ENCODE measurements at regions not wholly inside any gene's neighbourhood (a gene's known extent, or its start where the extent isn't known, plus 50 kb on each side); places are given as distances from the start of the nearest gene placed in this dataset.

DNA sequence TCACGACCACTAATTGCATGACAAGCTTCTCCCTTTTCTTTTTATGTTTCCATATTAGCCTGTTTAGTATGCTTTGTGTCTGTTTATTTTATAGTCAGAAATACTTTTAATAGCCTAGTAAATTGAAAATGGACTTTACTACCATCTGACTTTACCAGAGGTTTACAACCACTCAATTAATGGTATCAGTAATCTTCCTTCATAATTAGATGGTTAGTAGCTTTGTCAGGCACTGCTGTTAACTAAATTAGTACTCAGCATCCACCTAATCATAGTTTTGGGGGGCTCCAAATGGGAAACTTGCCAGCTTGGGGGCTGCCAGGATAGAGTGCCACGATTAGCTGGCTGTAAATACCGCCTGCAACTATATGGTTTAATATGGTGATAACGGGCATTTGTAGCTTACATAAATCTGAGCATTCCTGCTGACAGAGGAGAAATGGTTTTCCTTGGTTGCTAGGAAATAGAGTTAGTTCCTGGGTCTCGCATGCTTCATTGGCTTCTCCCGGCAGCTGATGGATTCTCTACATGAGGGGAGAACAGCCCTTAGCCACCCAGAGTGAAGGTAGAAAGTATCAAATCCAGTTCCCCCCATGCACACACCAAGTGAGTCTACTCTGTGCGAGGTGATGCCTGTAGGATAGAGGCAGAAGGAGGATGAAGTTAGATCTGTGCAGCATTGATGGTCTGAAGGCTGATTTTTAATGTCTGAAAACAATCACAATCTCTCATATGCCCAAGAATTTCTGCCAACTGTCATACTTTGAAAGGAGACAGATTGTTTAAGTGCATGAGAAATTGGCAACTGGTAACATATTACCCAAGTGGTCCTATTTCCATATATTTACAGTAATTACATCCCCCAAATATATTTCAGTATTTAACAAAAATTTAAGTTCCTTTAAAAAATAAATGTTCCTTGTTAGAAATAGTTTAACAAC is 326.6 kb upstream of the PROK2 start:
- no peak overlapping the region for H3K4me3 Mint-ChIP-seq (ENCODE audit: unreplicated experiment)
- no peaks in the 10 kb centered on the region for H3K36me3 Mint-ChIP-seq (ENCODE audit: insufficient read depth, unreplicated experiment)
- intact Hi-C loops (cut with micrococcal nuclease): no loop called here
- no peaks in the 10 kb centered on the region for H3K27me3 Mint-ChIP-seq (ENCODE audit: insufficient read depth, unreplicated experiment)
- no peaks in the 10 kb centered on the region for H3K9me3 Mint-ChIP-seq (ENCODE audit: unreplicated experiment)
- POLR2A ChIA-PET: interaction anchor here (1.2 kb wide), 1 partner anchor 25 kb away, joined by 3 read pairs; no protein-coding TSS in a partner anchor
- no peak overlapping the region for H3K27ac Mint-ChIP-seq (ENCODE audit: low read depth, unreplicated experiment)
- BruUV-seq (replicated peaks): no TSS peak
- TF ChIP-seq, protein P1, sequence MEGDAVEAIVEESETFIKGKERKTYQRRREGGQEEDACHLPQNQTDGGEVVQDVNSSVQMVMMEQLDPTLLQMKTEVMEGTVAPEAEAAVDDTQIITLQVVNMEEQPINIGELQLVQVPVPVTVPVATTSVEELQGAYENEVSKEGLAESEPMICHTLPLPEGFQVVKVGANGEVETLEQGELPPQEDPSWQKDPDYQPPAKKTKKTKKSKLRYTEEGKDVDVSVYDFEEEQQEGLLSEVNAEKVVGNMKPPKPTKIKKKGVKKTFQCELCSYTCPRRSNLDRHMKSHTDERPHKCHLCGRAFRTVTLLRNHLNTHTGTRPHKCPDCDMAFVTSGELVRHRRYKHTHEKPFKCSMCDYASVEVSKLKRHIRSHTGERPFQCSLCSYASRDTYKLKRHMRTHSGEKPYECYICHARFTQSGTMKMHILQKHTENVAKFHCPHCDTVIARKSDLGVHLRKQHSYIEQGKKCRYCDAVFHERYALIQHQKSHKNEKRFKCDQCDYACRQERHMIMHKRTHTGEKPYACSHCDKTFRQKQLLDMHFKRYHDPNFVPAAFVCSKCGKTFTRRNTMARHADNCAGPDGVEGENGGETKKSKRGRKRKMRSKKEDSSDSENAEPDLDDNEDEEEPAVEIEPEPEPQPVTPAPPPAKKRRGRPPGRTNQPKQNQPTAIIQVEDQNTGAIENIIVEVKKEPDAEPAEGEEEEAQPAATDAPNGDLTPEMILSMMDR (IDR thresholded peaks at IDR 0.05; ENCODE audit: unreplicated experiment): no peak
- no peak for DNase-seq (ENCODE audit: unreplicated experiment)
- CTCF ChIA-PET: interaction anchor here (0.6 kb wide), 1 partner anchor 187 kb away, joined by 3 read pairs; no protein-coding TSS in a partner anchor
- peaks cover 20% of the 10 kb centered on the region for H3K4me1 Mint-ChIP-seq (ENCODE audit: insufficient read depth, unreplicated experiment)

DNA sequence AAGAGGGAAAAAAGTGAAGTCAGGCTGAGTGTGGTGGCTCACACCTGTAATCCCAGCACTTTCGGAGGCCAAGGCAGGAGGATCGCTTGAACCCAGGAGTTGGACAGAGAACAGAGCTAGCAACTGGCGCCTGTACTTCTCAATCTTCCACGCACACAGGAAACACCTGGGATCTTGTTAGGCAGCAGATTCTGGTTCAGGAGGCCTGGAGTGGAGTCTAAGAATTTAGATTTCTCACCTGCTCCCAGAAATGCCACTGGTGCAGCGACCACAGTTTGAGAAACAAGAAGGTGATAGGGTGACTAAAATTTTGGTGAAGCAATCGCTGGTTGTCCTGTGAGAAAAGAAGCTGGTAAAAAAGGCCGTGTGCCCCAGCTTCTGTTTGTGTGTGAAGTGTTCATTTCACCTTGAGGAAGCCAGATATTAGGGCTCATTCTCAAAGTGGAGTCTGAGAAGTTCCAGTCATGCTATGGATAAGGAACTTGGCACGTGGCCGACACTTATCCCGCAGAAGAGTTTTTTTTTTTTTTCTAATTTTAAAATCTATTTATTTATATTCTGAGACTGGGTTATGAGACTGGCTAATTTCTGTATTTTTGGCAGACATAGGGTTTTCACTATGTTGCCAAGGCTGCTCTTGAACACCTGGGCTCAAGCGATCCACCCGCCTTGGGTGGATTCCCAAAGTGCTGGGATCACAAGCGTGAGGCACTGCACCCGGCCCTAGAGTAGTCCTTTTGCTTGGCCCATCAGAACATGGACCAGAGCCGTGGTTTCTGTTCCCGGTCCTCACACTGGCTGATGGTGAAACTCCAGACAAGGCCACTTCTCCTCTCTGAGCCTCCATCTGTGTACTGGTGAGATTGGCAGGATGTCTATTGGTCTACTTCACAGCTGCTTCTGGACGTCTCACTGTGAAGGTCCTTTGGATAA is 324.6 kb upstream of the PROK2 start:
- H3K4me3 Mint-ChIP-seq (ENCODE audit: unreplicated experiment): no peak overlapping the region
- ChIA-PET CTCF (interaction anchor here (0.6 kb wide), 1 partner anchor 281 kb away, joined by 3 read pairs; no protein-coding TSS in a partner anchor), POLR2A (interaction anchor here (1.2 kb wide), 1 partner anchor 23 kb away, joined by 3 read pairs; no protein-coding TSS in a partner anchor)
- TF ChIP-seq, protein P1 (IDR thresholded peaks at IDR 0.05; ENCODE audit: unreplicated experiment): no peak
- H3K36me3 Mint-ChIP-seq (ENCODE audit: insufficient read depth, unreplicated experiment): no peaks in the 10 kb centered on the region
- no peak overlapping the region for H3K27ac Mint-ChIP-seq (ENCODE audit: low read depth, unreplicated experiment)
- BruUV-seq (replicated peaks): no TSS peak
- H3K27me3 Mint-ChIP-seq (ENCODE audit: insufficient read depth, unreplicated experiment): no peaks in the 10 kb centered on the region
- intact Hi-C loops (cut with micrococcal nuclease): no loop called here
- no peak for DNase-seq (ENCODE audit: unreplicated experiment)
- H3K9me3 Mint-ChIP-seq (ENCODE audit: unreplicated experiment): no peaks in the 10 kb centered on the region
- H3K4me1 Mint-ChIP-seq (ENCODE audit: insufficient read depth, unreplicated experiment): peaks cover 17% of the 10 kb centered on the region

DNA sequence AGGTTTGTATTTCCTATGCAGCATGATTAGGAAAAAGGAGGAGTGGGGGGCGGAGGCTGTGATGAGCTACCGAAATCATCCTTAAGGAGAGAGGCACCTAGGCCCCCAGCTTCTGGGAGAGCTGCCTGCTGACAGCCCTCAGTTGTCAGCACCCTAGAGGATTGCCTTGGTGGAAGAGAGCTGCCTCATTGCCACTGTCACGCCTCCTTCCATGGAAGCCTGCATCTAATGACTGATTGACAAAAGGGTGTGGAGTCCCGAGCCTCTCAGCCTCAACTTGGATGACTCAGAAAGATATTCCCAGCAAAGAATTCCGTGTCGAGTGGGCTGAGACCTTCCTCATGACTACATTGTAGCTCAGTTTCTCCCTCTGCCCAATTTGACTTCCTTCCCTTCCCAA is 320.4 kb upstream of the PROK2 start:
- H3K4me1 Mint-ChIP-seq (ENCODE audit: insufficient read depth, unreplicated experiment): peaks cover 5% of the 10 kb centered on the region
- CTCF ChIA-PET: interaction anchor here (0.7 to 2.1 kb wide), 2 partner anchors 28 to 597 kb away, joined by 3 to 5 read pairs; no protein-coding TSS in a partner anchor
- H3K27ac Mint-ChIP-seq (ENCODE audit: low read depth, unreplicated experiment): no peak overlapping the region
- DNase-seq (ENCODE audit: unreplicated experiment): no peak
- no peaks in the 10 kb centered on the region for H3K9me3 Mint-ChIP-seq (ENCODE audit: unreplicated experiment)
- no peak overlapping the region for H3K4me3 Mint-ChIP-seq (ENCODE audit: unreplicated experiment)
- peaks cover 23% of the 10 kb centered on the region for H3K27me3 Mint-ChIP-seq (ENCODE audit: insufficient read depth, unreplicated experiment)
- POLR2A ChIA-PET: interaction anchor here (0.5 to 0.7 kb wide), 2 partner anchors 113 to 1042 kb away, joined by 3 read pairs; no protein-coding TSS in a partner anchor
- H3K36me3 Mint-ChIP-seq (ENCODE audit: insufficient read depth, unreplicated experiment): no peaks in the 10 kb centered on the region
- BruUV-seq (replicated peaks): no TSS peak
- intact Hi-C loops (cut with micrococcal nuclease): no loop called here
- TF ChIP-seq, protein P1 (IDR thresholded peaks at IDR 0.05; ENCODE audit: unreplicated experiment): no peak

Data from MCF 10A (cell line).